DND-41 (cell line): ENCODE measurements at regions not wholly inside any gene's neighbourhood (a gene's known extent, or its start where the extent isn't known, plus 50 kb on each side); places are given as distances from the start of the nearest gene placed in this dataset.

Experiments
- ATAC-seq: fragments of 200-7000 bp; cut with Tn5 transposase; 3 replicates; pipeline ENCODE4 v1.9.1; 2021; ENCODE audit warnings: low read depth; ENCODE audit not compliant: insufficient read depth
- DNase-seq: peaks from one replicate; pipeline ENCODE4 v3.0.0-alpha.2; 2020
- H2AFZ ChIP-seq: 2 replicates; pipeline ENCODE4 v1.6.0; 2012; ENCODE audit warnings: low read depth, low read length
- H3K27ac ChIP-seq: 2 replicates; pipeline ENCODE4 v1.5.1; 2012; ENCODE audit warnings: low read length, inconsistent platforms
- H3K27me3 ChIP-seq: fragments of 200-600 bp; sonication (generic); 2 replicates; pipeline ENCODE4 v1.6.0; 2012; ENCODE audit warnings: low read length, mild to moderate bottlenecking, inconsistent platforms; ENCODE audit not compliant: insufficient read depth, poor library complexity
- H3K36me3 ChIP-seq: 2 replicates; pipeline ENCODE4 v1.5.1; 2012; ENCODE audit warnings: low read length, inconsistent platforms; ENCODE audit not compliant: insufficient read depth
- H3K4me1 ChIP-seq: 2 replicates; pipeline ENCODE4 v1.5.1; 2012; ENCODE audit warnings: mild to moderate bottlenecking, low read length; ENCODE audit not compliant: insufficient read depth
- H3K4me2 ChIP-seq: 2 replicates; pipeline ENCODE4 v1.6.0; 2012; ENCODE audit warnings: mild to moderate bottlenecking, moderate library complexity, low read length, inconsistent platforms; ENCODE audit not compliant: insufficient read depth
- H3K4me3 ChIP-seq, 2 experiments: fragments of 200-600 bp in 1 of 2; shearing (Covaris generic) in 1 of 2; 2 replicates each; pipeline ENCODE4 v1.5.1; 2012 to 2016; ENCODE audit warnings: inconsistent platforms in 2 of 2, low read length in 2 of 2, mild to moderate bottlenecking in 2 of 2, low read depth in 1 of 2, moderate library complexity in 1 of 2
- H3K79me2 ChIP-seq: 2 replicates; pipeline ENCODE4 v1.6.0; 2012; ENCODE audit warnings: low read length, inconsistent platforms; ENCODE audit not compliant: insufficient read depth
- H3K9ac ChIP-seq: 2 replicates; pipeline ENCODE4 v1.6.0; 2012; ENCODE audit warnings: low read depth, mild to moderate bottlenecking, inconsistent platforms, low read length, moderate library complexity
- H3K9me3 ChIP-seq: 2 replicates; pipeline ENCODE4 v1.5.1; 2012; ENCODE audit warnings: low read length, moderate library complexity, mild to moderate bottlenecking, inconsistent platforms; ENCODE audit not compliant: insufficient read depth, severe bottlenecking
- H4K20me1 ChIP-seq: 2 replicates; pipeline ENCODE4 v1.6.0; 2012; ENCODE audit warnings: low read length; ENCODE audit not compliant: insufficient read depth
- EZH2 ChIP-seq: IDR thresholded peaks from 3 replicates; pipeline ENCODE4 v1.6.1; 2012; ENCODE audit warnings: borderline replicate concordance, low read depth, mild to moderate bottlenecking, moderate library complexity, low read length, inconsistent platforms; ENCODE audit not compliant: severe bottlenecking
- TF ChIP-seq, protein P1 (sequence below): IDR thresholded peaks from 2 replicates; pipeline ENCODE4 v1.5.1; 2012; ENCODE audit warnings: borderline replicate concordance, low read length, moderate library complexity, mild to moderate bottlenecking; ENCODE audit not compliant: poor library complexity, severe bottlenecking; ENCODE audit errors: extremely low read depth

DNA sequence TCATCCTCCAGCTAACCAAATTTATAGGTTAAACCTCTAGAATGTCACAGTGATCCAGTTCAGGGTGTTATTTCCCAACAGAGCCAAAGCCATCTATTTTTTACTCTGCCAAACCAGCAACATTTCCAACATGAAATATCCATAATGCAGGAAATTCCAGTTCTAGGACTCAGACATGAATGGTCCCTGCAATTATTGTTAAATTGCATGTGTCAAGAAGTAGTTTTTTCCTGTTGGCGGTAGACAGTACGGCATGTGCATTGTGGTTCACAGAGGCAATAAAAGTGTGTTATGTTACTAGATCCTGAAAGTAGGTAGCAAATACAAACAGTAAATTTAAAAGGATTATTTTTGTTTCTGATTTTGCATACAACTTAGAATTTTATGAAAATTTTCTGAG is 215.7 kb upstream of the THBS1 start:
- H3K9me3 ChIP-seq = no peaks in the 10 kb centered on the region
- H4K20me1 ChIP-seq = no peaks in the 10 kb centered on the region
- no peak overlapping the region for H3K27ac ChIP-seq
- H3K27me3 ChIP-seq = no peaks in the 10 kb centered on the region
- no peaks in the 10 kb centered on the region for H3K4me1 ChIP-seq
- no peak for DNase-seq
- no peak for TF ChIP-seq EZH2
- TF ChIP-seq, protein P1, sequence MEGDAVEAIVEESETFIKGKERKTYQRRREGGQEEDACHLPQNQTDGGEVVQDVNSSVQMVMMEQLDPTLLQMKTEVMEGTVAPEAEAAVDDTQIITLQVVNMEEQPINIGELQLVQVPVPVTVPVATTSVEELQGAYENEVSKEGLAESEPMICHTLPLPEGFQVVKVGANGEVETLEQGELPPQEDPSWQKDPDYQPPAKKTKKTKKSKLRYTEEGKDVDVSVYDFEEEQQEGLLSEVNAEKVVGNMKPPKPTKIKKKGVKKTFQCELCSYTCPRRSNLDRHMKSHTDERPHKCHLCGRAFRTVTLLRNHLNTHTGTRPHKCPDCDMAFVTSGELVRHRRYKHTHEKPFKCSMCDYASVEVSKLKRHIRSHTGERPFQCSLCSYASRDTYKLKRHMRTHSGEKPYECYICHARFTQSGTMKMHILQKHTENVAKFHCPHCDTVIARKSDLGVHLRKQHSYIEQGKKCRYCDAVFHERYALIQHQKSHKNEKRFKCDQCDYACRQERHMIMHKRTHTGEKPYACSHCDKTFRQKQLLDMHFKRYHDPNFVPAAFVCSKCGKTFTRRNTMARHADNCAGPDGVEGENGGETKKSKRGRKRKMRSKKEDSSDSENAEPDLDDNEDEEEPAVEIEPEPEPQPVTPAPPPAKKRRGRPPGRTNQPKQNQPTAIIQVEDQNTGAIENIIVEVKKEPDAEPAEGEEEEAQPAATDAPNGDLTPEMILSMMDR = no peak
- no peak for ATAC-seq
- H3K79me2 ChIP-seq = no peaks in the 10 kb centered on the region
- no peak overlapping the region for H3K4me3 ChIP-seq
- H2AFZ ChIP-seq = no peak overlapping the region
- no peaks in the 10 kb centered on the region for H3K36me3 ChIP-seq
- no peak overlapping the region for H3K9ac ChIP-seq
- no peak overlapping the region for H3K4me2 ChIP-seq

DNA sequence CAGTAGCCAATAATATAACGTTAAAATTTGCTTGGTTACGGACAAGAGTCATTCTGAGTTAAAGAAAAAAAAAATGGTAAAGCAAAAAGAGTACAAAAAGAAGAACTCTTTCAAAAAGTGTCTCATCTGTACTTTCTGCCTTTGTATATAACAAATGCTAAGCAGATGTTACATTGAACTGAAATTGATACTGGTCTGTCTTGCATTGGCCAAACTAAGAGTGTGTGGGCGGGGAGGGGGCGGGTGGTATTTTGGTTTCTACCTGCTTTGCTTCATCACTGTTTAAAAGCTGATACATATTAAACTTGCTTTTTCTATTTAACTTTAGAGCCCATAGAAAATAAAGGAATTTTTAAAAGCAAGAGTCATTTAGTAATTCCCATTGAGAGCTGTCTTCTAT is 215.0 kb upstream of the THBS1 start:
- Histone ChIP-seq H3K36me3 (no peaks in the 10 kb centered on the region), H3K4me2 (no peak overlapping the region), H3K4me3 (no peak overlapping the region), H4K20me1 (no peaks in the 10 kb centered on the region), H3K9me3 (no peaks in the 10 kb centered on the region), H2AFZ (no peak overlapping the region), H3K27ac (no peak overlapping the region), H3K79me2 (no peaks in the 10 kb centered on the region), H3K27me3 (no peaks in the 10 kb centered on the region), H3K4me1 (no peaks in the 10 kb centered on the region), H3K9ac (no peak overlapping the region)
- TF ChIP-seq EZH2 = no peak
- TF ChIP-seq, protein P1 = no peak
- DNase-seq (no peak), ATAC-seq (no peak)

DNA sequence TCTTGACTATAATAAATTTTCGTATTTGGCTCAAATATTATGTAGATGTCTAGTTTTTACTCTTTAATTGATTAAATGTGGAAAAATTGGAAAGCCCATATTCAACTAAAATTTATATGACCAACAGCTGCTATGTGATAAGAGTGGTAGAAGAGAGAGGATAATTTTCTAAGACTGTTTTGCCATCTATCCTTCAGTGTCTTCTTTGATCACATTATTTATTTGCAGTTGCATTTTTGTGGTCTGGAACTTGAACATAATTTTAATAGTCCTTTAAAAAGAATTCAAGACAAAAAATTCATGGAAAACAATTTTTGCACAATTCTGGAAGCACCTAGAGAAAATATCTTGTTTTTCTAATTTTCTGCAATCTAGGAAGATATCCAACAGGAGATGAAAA is 213.3 kb upstream of the THBS1 start:
- H3K4me3 ChIP-seq = no peak overlapping the region
- no peak overlapping the region for H3K9ac ChIP-seq
- H3K36me3 ChIP-seq = no peaks in the 10 kb centered on the region
- TF ChIP-seq, protein P1 = no peak
- TF ChIP-seq EZH2 = no peak
- DNase-seq (no peak), ATAC-seq (no peak)
- H3K4me2 ChIP-seq = no peak overlapping the region
- no peaks in the 10 kb centered on the region for H3K79me2 ChIP-seq
- H4K20me1 ChIP-seq = no peaks in the 10 kb centered on the region
- H3K4me1 ChIP-seq = no peaks in the 10 kb centered on the region
- no peaks in the 10 kb centered on the region for H3K27me3 ChIP-seq
- no peak overlapping the region for H3K27ac ChIP-seq
- H2AFZ ChIP-seq = no peak overlapping the region
- H3K9me3 ChIP-seq = peaks cover 2% of the 10 kb centered on the region

DNA sequence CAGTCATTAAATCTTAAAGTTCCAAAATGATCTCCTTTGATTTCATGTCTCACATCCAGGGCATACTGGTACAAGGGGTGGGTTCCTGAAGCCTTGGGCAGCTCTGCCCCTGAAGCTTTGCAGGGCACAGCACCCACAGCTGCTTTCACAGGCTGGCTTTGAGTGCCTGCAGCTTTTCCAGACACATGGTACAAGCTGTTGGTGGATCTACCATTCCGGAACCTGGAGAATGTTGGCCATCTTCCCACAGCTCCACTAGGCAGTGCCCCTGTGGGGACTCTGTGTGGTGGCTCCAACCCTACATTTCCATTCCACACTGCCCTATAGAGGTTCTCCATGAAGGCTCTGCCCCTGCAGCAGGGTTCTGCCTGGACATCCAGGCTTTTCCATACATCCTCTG is 211.1 kb upstream of the THBS1 start:
- H3K4me2 ChIP-seq = no peak overlapping the region
- no peak overlapping the region for H3K9ac ChIP-seq
- no peak overlapping the region for H2AFZ ChIP-seq
- H3K36me3 ChIP-seq = no peaks in the 10 kb centered on the region
- H3K27ac ChIP-seq = no peak overlapping the region
- DNase-seq = no peak
- H3K4me3 ChIP-seq = no peak overlapping the region
- H3K27me3 ChIP-seq = peaks cover 5% of the 10 kb centered on the region
- no peaks in the 10 kb centered on the region for H3K4me1 ChIP-seq
- TF ChIP-seq EZH2 = no peak
- TF ChIP-seq, protein P1 = no peak
- no peak for ATAC-seq
- no peaks in the 10 kb centered on the region for H4K20me1 ChIP-seq
- H3K9me3 ChIP-seq = peaks cover 2% of the 10 kb centered on the region
- H3K79me2 ChIP-seq = no peaks in the 10 kb centered on the region
